Smooth muscle cell (in vitro differentiated cells): ENCODE measurements at regions not wholly inside any gene's neighbourhood (a gene's known extent, or its start where the extent isn't known, plus 50 kb on each side); places are given as distances from the start of the nearest gene placed in this dataset.

Experiments used
- DNase-seq: peaks from one replicate; lab custom pipeline; 2025; ENCODE audit not compliant: unreplicated experiment; lab: John Stamatoyannopoulos, UW
- H2AFZ ChIP-seq: fragments of 200-600 bp; sonication (generic); 2 replicates; pipeline ENCODE4 v1.6.0; 2016; ENCODE audit warnings: antibody characterized with exemption, low read depth, mild to moderate bottlenecking
- H3F3A ChIP-seq: fragments of 200-600 bp; sonication (generic); 2 replicates; pipeline ENCODE4 v1.6.0; 2017; ENCODE audit warnings: antibody characterized with exemption, low read depth
- H3K27ac ChIP-seq: fragments of 200-600 bp; sonication (generic); 2 replicates; pipeline ENCODE4 v1.5.1; 2016; ENCODE audit warnings: low read depth, mild to moderate bottlenecking
- H3K27me3 ChIP-seq: fragments of 200-600 bp; sonication (generic); 2 replicates; pipeline ENCODE4 v1.6.1; 2016; ENCODE audit warnings: low read depth, mild to moderate bottlenecking
- H3K36me3 ChIP-seq: fragments of 200-600 bp; sonication (generic); 2 replicates; pipeline ENCODE4 v1.5.1; 2016; ENCODE audit warnings: low read depth
- H3K4me1 ChIP-seq: fragments of 200-600 bp; sonication (generic); 2 replicates; pipeline ENCODE4 v1.5.1; 2016; ENCODE audit warnings: low read depth
- H3K4me2 ChIP-seq: fragments of 200-600 bp; sonication (generic); 2 replicates; pipeline ENCODE4 v1.6.0; 2016; ENCODE audit warnings: mild to moderate bottlenecking
- H3K4me3 ChIP-seq: fragments of 200-600 bp; sonication (generic); 2 replicates; pipeline ENCODE4 v1.5.1; 2016; ENCODE audit warnings: mild to moderate bottlenecking
- H3K79me2 ChIP-seq: fragments of 200-600 bp; sonication (generic); 2 replicates; pipeline ENCODE4 v1.6.0; 2016; ENCODE audit warnings: low read depth, mild to moderate bottlenecking
- H3K9ac ChIP-seq: fragments of 200-600 bp; sonication (generic); 2 replicates; pipeline ENCODE4 v1.6.0; 2016; ENCODE audit warnings: low read depth
- H3K9me3 ChIP-seq: fragments of 200-600 bp; sonication (generic); replicated peaks from 2 replicates; pipeline ENCODE4 v1.5.1; 2016; ENCODE audit warnings: low read depth
- H4K20me1 ChIP-seq: fragments of 200-600 bp; sonication (generic); 2 replicates; pipeline ENCODE4 v1.6.0; 2016; ENCODE audit warnings: low read depth
- WGBS: methylation state at CpG from one replicate; pipeline ENCODE4 v1.1.7; 2016; ENCODE audit warnings: low lambda C conversion rate; 5-methylcytosine and 5-hydroxymethylcytosine counted together
- TF ChIP-seq, protein P1 (sequence below): fragments of 200-600 bp; sonication (generic); IDR thresholded peaks from 2 replicates; pipeline ENCODE4 v1.5.1; 2017; ENCODE audit warnings: borderline replicate concordance, mild to moderate bottlenecking, antibody characterized with exemption; ENCODE audit not compliant: insufficient read depth, poor library complexity, severe bottlenecking

DNA sequence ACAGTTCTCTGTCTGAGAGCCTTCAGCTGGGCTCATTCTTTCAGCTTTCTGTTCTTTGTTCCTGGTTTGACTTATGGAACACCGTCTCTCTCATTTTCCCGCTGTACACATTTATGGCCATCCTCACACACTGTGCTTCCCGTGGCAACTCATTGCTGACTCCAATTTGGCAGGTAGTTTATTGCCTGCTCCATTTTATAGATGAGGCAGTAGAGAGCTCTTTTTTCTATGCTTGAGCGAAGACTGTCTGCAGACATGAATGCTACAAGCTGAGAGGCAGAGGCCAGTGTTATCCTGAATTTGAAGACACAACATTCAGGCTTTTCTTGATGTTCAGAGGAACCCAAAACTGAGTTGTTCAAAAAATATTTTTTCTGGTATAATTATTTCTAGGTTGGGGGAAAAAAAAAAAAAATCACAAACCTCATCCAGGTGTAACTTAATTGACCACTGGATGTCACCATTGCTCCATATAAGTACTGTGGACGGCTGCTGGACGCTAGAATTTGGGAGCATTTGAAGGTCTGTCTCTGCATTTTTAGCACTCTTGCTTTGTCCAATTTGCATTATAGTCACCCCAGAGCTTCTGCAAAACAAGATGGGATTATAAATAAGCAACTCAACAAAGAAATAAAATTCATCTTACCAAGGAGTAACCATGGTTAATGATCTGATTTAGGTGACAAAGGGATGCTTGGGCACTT is 83.5 kb downstream of the HRH4 start:
- no peak overlapping the region for H2AFZ ChIP-seq
- no peak for DNase-seq
- H3K9ac ChIP-seq, result no peak overlapping the region
- no peaks in the 10 kb centered on the region for H3K79me2 ChIP-seq
- H3K27me3 ChIP-seq, result no peaks in the 10 kb centered on the region
- H3K27ac ChIP-seq, result no peak overlapping the region
- TF ChIP-seq, protein P1, sequence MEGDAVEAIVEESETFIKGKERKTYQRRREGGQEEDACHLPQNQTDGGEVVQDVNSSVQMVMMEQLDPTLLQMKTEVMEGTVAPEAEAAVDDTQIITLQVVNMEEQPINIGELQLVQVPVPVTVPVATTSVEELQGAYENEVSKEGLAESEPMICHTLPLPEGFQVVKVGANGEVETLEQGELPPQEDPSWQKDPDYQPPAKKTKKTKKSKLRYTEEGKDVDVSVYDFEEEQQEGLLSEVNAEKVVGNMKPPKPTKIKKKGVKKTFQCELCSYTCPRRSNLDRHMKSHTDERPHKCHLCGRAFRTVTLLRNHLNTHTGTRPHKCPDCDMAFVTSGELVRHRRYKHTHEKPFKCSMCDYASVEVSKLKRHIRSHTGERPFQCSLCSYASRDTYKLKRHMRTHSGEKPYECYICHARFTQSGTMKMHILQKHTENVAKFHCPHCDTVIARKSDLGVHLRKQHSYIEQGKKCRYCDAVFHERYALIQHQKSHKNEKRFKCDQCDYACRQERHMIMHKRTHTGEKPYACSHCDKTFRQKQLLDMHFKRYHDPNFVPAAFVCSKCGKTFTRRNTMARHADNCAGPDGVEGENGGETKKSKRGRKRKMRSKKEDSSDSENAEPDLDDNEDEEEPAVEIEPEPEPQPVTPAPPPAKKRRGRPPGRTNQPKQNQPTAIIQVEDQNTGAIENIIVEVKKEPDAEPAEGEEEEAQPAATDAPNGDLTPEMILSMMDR, result peak; percentile 61
- H3F3A ChIP-seq, result no peaks in the 10 kb centered on the region
- no peaks in the 10 kb centered on the region for H3K9me3 ChIP-seq
- no peak overlapping the region for H3K4me3 ChIP-seq
- no peaks in the 10 kb centered on the region for H4K20me1 ChIP-seq
- H3K4me2 ChIP-seq, result no peak overlapping the region
- H3K4me1 ChIP-seq, result no peaks in the 10 kb centered on the region
- 43% methylated on average over 6 of the region's 6 CpGs for WGBS
- no peaks in the 10 kb centered on the region for H3K36me3 ChIP-seq

DNA sequence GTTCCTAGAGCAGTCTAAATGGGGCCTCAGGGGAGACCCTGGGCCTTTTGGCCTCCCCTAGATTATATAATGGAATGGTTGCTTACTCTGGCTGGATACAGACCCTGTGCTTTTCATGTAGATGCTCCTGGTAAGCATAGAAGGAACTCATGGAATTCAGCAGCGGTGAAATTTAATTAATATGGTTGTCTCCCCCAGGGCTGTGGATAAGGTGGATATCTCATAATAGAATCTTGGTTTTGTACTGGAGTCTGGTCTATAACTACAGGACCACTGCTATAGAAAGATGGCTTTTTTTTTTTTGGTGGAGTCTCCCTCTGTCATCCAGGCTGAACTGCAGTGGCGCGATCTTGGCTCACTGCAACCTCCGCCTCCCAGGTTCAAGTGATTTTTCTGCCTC is 84.5 kb downstream of the HRH4 start:
- 85% methylated on average over 4 of the region's 4 CpGs for WGBS
- no peak overlapping the region for H3K27ac ChIP-seq
- no peaks in the 10 kb centered on the region for H3K27me3 ChIP-seq
- no peaks in the 10 kb centered on the region for H4K20me1 ChIP-seq
- H3K79me2 ChIP-seq, result no peaks in the 10 kb centered on the region
- no peak overlapping the region for H3K4me3 ChIP-seq
- peak overlapping the region; percentile 6 for H2AFZ ChIP-seq
- no peaks in the 10 kb centered on the region for H3K4me1 ChIP-seq
- H3F3A ChIP-seq, result no peaks in the 10 kb centered on the region
- TF ChIP-seq, protein P1, result no peak
- H3K9ac ChIP-seq, result no peak overlapping the region
- H3K9me3 ChIP-seq, result no peaks in the 10 kb centered on the region
- no peak for DNase-seq
- no peaks in the 10 kb centered on the region for H3K36me3 ChIP-seq
- H3K4me2 ChIP-seq, result no peak overlapping the region

DNA sequence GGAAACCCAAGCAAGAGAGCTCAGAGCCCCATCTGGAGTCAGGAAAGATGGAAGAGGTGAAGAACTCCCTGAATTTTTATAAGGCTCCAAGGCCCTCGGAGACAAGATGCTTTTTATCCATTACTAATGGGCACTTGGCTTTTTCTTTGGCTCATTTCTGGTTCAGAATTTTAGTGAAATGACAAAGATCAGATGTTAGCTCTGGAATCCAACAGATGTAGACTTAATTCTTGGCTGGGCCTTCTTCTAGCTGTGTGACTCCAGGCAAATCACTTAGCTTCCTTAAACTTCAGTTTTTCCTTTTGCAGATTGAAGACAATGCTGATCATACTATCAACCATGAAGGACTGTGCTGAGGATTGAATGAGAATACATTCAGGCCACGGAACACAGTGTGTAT is 85.2 kb downstream of the HRH4 start:
- Histone ChIP-seq H4K20me1 (no peaks in the 10 kb centered on the region), H3K9ac (no peak overlapping the region), H3K4me1 (no peaks in the 10 kb centered on the region), H3F3A (no peaks in the 10 kb centered on the region), H3K79me2 (no peaks in the 10 kb centered on the region), H3K4me3 (no peak overlapping the region), H3K36me3 (no peaks in the 10 kb centered on the region), H3K4me2 (no peak overlapping the region), H3K27me3 (no peaks in the 10 kb centered on the region), H3K27ac (no peak overlapping the region), H2AFZ (peak overlapping the region; percentile 24), H3K9me3 (no peaks in the 10 kb centered on the region)
- TF ChIP-seq, protein P1, result no peak
- no peak for DNase-seq
- WGBS, result 91% methylated on average over 2 of the region's 2 CpGs

DNA sequence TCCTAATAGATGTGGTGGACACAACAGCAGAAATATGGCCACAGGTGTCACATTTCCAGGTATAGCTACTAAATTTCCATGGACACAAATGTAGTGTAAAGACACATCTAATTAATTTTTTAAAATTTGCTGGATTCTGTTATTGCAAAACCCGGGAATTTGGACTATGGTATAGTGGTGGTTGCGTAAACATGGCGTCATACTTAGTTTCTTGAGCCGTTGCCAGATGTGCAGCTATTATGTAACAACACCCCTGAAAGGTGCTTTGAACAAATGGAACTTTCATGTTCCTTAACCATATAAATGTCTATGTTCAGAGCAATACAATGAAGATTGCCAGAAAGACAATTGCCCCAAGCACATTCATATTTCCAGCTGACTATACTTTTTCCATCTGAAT is 85.9 kb downstream of the HRH4 start:
- TF ChIP-seq, protein P1, result no peak
- Histone ChIP-seq H3K9me3 (no peaks in the 10 kb centered on the region), H2AFZ (no peak overlapping the region), H4K20me1 (no peaks in the 10 kb centered on the region), H3K27me3 (no peaks in the 10 kb centered on the region), H3K4me2 (no peak overlapping the region), H3F3A (no peaks in the 10 kb centered on the region), H3K27ac (no peak overlapping the region), H3K36me3 (no peaks in the 10 kb centered on the region), H3K4me1 (no peaks in the 10 kb centered on the region), H3K4me3 (no peak overlapping the region), H3K79me2 (no peaks in the 10 kb centered on the region), H3K9ac (no peak overlapping the region)
- DNase-seq, result no peak
- WGBS, result 89% methylated on average over 4 of the region's 4 CpGs
